HepG2 (cell line): ENCODE measurements at regions not wholly inside any gene's neighbourhood (a gene's known extent, or its start where the extent isn't known, plus 50 kb on each side); places are given as distances from the start of the nearest gene placed in this dataset.

Experiments used
- ATAC-seq: fragments of 200-7000 bp; cut with Tn5 transposase; 3 replicates; pipeline ENCODE4 v1.9.1; 2020; ENCODE audit warnings: mild to moderate bottlenecking, moderate library complexity
- BruUV-seq: library from RNA; stranded (reverse); fragments of 400-500 nt; replicated peaks from 2 replicates; lab custom pipeline; 2021; lab: Mats Ljungman, UMichigan
- CTCF ChIA-PET: fragments of 300-600 bp; formaldehyde crosslinking; extraction: SDS; loops from one replicate; lab custom pipeline; 2021; ENCODE audit warnings: low total read pairs, inconsistent platforms, low intra/inter-chr PET ratio; lab: Yijun Ruan, JAX
- POLR2A ChIA-PET: fragments of 350-600 bp; sonication (Branson Sonifier 250); formaldehyde crosslinking; loops from one replicate; lab custom pipeline; 2020; ENCODE audit warnings: antibody characterized with exemption, inconsistent platforms; lab: Yijun Ruan, JAX
- DNase-seq: peaks from one replicate; pipeline ENCODE4 v3.0.0-alpha.2; 2015; ENCODE audit warnings: low spot score
- FAIRE-seq: peaks from 3 replicates; lab custom pipeline; 2011; peaks lifted over from hg19 to GRCh38; lab: Jason Lieb, UNC
- H2AFZ ChIP-seq: one replicate; pipeline ENCODE4 v1.6.1; 2011; ENCODE audit warnings: low read length, inconsistent platforms
- H3K27ac ChIP-seq: fragments of 300-600 bp; 3 replicates; pipeline ENCODE4 v1.8.0; 2011; ENCODE audit warnings: mixed run types, mild to moderate bottlenecking, mixed read lengths, low read length, inconsistent platforms; ENCODE audit not compliant: insufficient read depth; ENCODE audit errors: extremely low read length
- H3K27me3 ChIP-seq, 2 experiments: fragments of 200-600 bp in 1 of 2; 2 replicates in 1 of 2; 3 replicates in 1 of 2; pipeline versions ENCODE4 v1.6.0 to v1.8.0; 2011; ENCODE audit warnings: low read length in 2 of 2, mild to moderate bottlenecking in 2 of 2, moderate library complexity in 2 of 2, inconsistent platforms in 1 of 2; ENCODE audit not compliant: insufficient read depth in 2 of 2, control insufficient read depth in 1 of 2
- H3K36me3 ChIP-seq, 2 experiments: fragments of 200-600 bp in 1 of 2; replicated peaks in 1 of 2; 2 replicates in 1 of 2; 3 replicates in 1 of 2; pipeline versions ENCODE4 v1.5.1 to v1.8.0; 2011; ENCODE audit warnings: low read length in 2 of 2, inconsistent platforms in 1 of 2; ENCODE audit not compliant: insufficient read depth in 2 of 2, control insufficient read depth in 1 of 2
- H3K4me1 ChIP-seq: 2 replicates; pipeline ENCODE4 v1.5.1; 2012; ENCODE audit warnings: low read length, inconsistent platforms; ENCODE audit not compliant: insufficient read depth
- H3K4me2 ChIP-seq: 2 replicates; pipeline ENCODE4 v1.6.0; 2011; ENCODE audit warnings: low read depth, low read length, inconsistent platforms
- H3K4me3 ChIP-seq, 3 experiments: fragments of 200-600 bp in 1 of 3; sonication (generic), shearing (Covaris generic) in 1 of 3; replicated peaks in 1 of 3; 2 replicates each; pipeline ENCODE4 v1.5.1; 2011 to 2016; ENCODE audit warnings: low read length in 3 of 3, inconsistent platforms in 2 of 3, low read depth in 2 of 3, mild to moderate bottlenecking in 2 of 3, control low read depth in 1 of 3, mixed read lengths in 1 of 3; ENCODE audit not compliant: insufficient read depth in 1 of 3
- H3K79me2 ChIP-seq: one replicate; pipeline ENCODE4 v1.6.1; 2011; ENCODE audit warnings: low read length, inconsistent platforms; ENCODE audit not compliant: insufficient read depth
- H3K9ac ChIP-seq: 2 replicates; pipeline ENCODE4 v1.6.0; 2011; ENCODE audit warnings: mild to moderate bottlenecking, low read depth, low read length, inconsistent platforms; ENCODE audit not compliant: insufficient read depth
- H3K9me3 ChIP-seq: 2 replicates; pipeline ENCODE4 v1.5.1; 2012; ENCODE audit warnings: mild to moderate bottlenecking, low read length
- H4K20me1 ChIP-seq: 2 replicates; pipeline ENCODE4 v1.6.0; 2011; ENCODE audit warnings: inconsistent platforms, mild to moderate bottlenecking, low read length, moderate library complexity; ENCODE audit not compliant: insufficient read depth
- AKNA ChIP-seq: sonication (generic); formaldehyde crosslinking; IDR thresholded peaks from 2 replicates; pipeline ENCODE4 v1.4.0; 2020; ENCODE audit warnings: missing genetic modification reagents, borderline replicate concordance
- ATF5 ChIP-seq: sonication (generic); formaldehyde crosslinking; IDR thresholded peaks from 2 replicates; pipeline ENCODE4 v1.4.0; 2020; ENCODE audit warnings: mild to moderate bottlenecking, low read depth, missing genetic modification reagents
- DNMT3B ChIP-seq: conservative IDR thresholded peaks from 2 replicates; pipeline ENCODE4 v1.6.1; 2016; ENCODE audit warnings: missing biosample characterization, control low read depth
- FOXA3 ChIP-seq: IDR thresholded peaks from 2 replicates; pipeline ENCODE4 v1.6.1; 2016; ENCODE audit warnings: missing genetic modification reagents, missing compliant biosample characterization
- LCORL ChIP-seq, 2 experiments: fragments of 450-650 bp in 1 of 2; sonication (generic) in 1 of 2; formaldehyde crosslinking in 1 of 2; IDR thresholded peaks; 2 replicates each; pipeline versions ENCODE4 v1.5.0 to v1.6.1; 2017 to 2020; ENCODE audit warnings: antibody characterized with exemption in 1 of 2, missing genetic modification reagents in 1 of 2
- MIXL1 ChIP-seq: IDR thresholded peaks from 2 replicates; pipeline ENCODE4 v1.6.1; 2016
- NAIF1 ChIP-seq: sonication (generic); formaldehyde crosslinking; IDR thresholded peaks from 2 replicates; pipeline ENCODE4 v1.5.0; 2020; ENCODE audit warnings: mild to moderate bottlenecking, missing genetic modification reagents, borderline replicate concordance
- NFIC ChIP-seq: IDR thresholded peaks from 2 replicates; pipeline ENCODE4 v1.6.1; 2012; ENCODE audit warnings: mild to moderate bottlenecking, low read length, inconsistent platforms
- PCBP1 ChIP-seq: fragments of 200-400 bp; formaldehyde crosslinking; IDR thresholded peaks from 2 replicates; pipeline ENCODE4 v1.6.1; 2017; ENCODE audit warnings: mild to moderate bottlenecking, low read depth, low read length, borderline replicate concordance
- ZHX2 ChIP-seq, 2 experiments: sonication (generic) in 1 of 2; formaldehyde crosslinking in 1 of 2; IDR thresholded peaks; 2 replicates each; pipeline versions ENCODE4 v1.6.1 to v1.9.0; 2014 to 2022; ENCODE audit warnings: antibody characterized with exemption in 1 of 2, borderline replicate concordance in 1 of 2, inconsistent platforms in 1 of 2, low read depth in 1 of 2, missing genetic modification reagents in 1 of 2
- ZKSCAN5 ChIP-seq: sonication (generic); formaldehyde crosslinking; IDR thresholded peaks from 2 replicates; pipeline ENCODE4 v1.5.1; 2020; ENCODE audit warnings: mild to moderate bottlenecking, missing genetic modification reagents
- ZNF530 ChIP-seq: sonication (generic); formaldehyde crosslinking; IDR thresholded peaks from 2 replicates; pipeline ENCODE4 v1.5.0; 2020; ENCODE audit warnings: low read depth, mild to moderate bottlenecking, missing genetic modification reagents
- WGBS: methylation state at CpG from one replicate; pipeline ENCODE4 v1.1.6; 2017; ENCODE audit warnings: low lambda C conversion rate; 5-methylcytosine and 5-hydroxymethylcytosine counted together
- in situ Hi-C: cut with HindIII; loops from 2 replicates; pipeline ENCODE4 v1.10.0; 2017; ENCODE audit warnings: low pct_unique_long_range_greater_than_20kb; ENCODE audit not compliant: extremely low pct_ligation_motif_present
- intact Hi-C: fragments of 100-400 bp; cut with micrococcal nuclease; formaldehyde crosslinking; loops from one replicate; pipeline ENCODE4 v1.10.0; 2022; ENCODE audit not compliant: unreplicated experiment

GRCh38 chr2:180892091-180892490 lies 88.3 kb upstream of the UBE2E3 start:
- FAIRE-seq = no peak
- Histone ChIP-seq H3K4me1 (no peaks in the 10 kb centered on the region), H3K9me3 (no peaks in the 10 kb centered on the region), H3K27me3 (no peaks in the 10 kb centered on the region), H2AFZ (no peak overlapping the region), H3K9ac (no peak overlapping the region), H3K36me3 (no peaks in the 10 kb centered on the region), H3K4me2 (no peak overlapping the region), H3K27ac (no peak overlapping the region), H3K79me2 (no peaks in the 10 kb centered on the region), H4K20me1 (no peaks in the 10 kb centered on the region), H3K4me3 (no peak overlapping the region)
- WGBS = 29% methylated on average over 4 of the region's 4 CpGs
- intact Hi-C loops (no loop called here), in situ Hi-C loops (no loop called here)
- no TSS peak for BruUV-seq
- ATAC-seq = no peak
- ChIA-PET POLR2A (no interaction called here), CTCF (no interaction called here)
- DNase-seq = no peak
- TF ChIP-seq FOXA3 (CRISPR knock-in tag) = no peak
- TF ChIP-seq ZHX2 (IDR thresholded peaks at IDR 0.05; ENCODE audit: low read depth) = no peak
- no peak for TF ChIP-seq ZHX2 (CRISPR knock-in tag; IDR thresholded peaks at IDR 0.05; ENCODE audit: borderline replicate concordance)
- no peak for TF ChIP-seq ZNF530 (CRISPR knock-in tag)
- no peak for TF ChIP-seq AKNA (CRISPR knock-in tag)
- no peak for TF ChIP-seq ATF5 (CRISPR knock-in tag)
- TF ChIP-seq DNMT3B (CRISPR knock-in tag) = no peak
- TF ChIP-seq PCBP1 = no peak
- no peak for TF ChIP-seq ZKSCAN5 (CRISPR knock-in tag)
- TF ChIP-seq NFIC = no peak
- no peak for TF ChIP-seq NAIF1
- no peak for TF ChIP-seq MIXL1 (CRISPR knock-in tag)
- no peak for TF ChIP-seq LCORL (IDR thresholded peaks at IDR 0.05)
- TF ChIP-seq LCORL (CRISPR knock-in tag; IDR thresholded peaks at IDR 0.05) = no peak
